ENCODE measurements at regions not wholly inside any gene's neighbourhood (a gene's known extent, or its start where the extent isn't known, plus 50 kb on each side); places are given as distances from the start of the nearest gene placed in this dataset.
"Not testable (repeated sequence)": the region's sequence is repeated elsewhere in the genome, so short reads cannot be mapped to it uniquely, and the experiment has no call there.

- Histone ChIP-seq H3K27ac (ENCODE audit: low read length) (no peak overlapping the region), H3K4me3 (ENCODE audit: low read length) (no peak overlapping the region), H3K9me3 (ENCODE audit: low read length) (no peaks in the 10 kb centered on the region), H3K9ac (ENCODE audit: low read length) (no peak overlapping the region), H3K4me2 (ENCODE audit: low read depth, low read length, poor library complexity, severe bottlenecking) (no peak overlapping the region), H3K36me3 (ENCODE audit: insufficient read depth, low read length) (no peaks in the 10 kb centered on the region), H3K27me3 (ENCODE audit: low read length) (no peaks in the 10 kb centered on the region), H4K20me1 (ENCODE audit: insufficient read depth, low read depth, low read length) (no peaks in the 10 kb centered on the region), H3K4me1 (ENCODE audit: low read length) (peaks cover 7% of the 10 kb centered on the region), H2AFZ (ENCODE audit: low read length) (no peak overlapping the region), H3K9me2 (replicated peaks; ENCODE audit: insufficient read depth, low read length) (no peaks in the 10 kb centered on the region), H3K79me2 (ENCODE audit: low read length) (no peaks in the 10 kb centered on the region)
- no peak for DNase-seq
Measured at GRCh38 chr2:195331966-195332365, 325.1 kb upstream of the SLC39A10 start.

DNA sequence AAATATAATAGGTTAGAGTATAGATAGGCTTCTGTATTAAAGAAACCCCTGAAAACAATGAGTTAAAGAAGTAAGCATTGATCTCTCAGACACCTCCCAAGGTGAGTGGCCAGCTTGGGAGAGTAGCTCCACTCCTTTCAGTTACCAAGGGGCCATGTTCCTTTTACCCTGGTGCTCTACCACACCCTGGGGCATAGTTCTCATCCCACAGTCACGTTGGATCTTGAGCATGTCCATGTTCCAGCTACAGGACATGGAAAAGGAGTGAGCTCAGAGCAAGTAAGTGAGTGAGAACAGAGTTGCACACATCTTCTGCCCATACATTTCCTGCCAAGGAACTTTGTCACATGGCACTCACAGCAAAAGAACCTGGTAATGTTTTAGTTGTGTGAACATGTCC, 325.9 kb upstream of the SLC39A10 start:
- H3K9me3 ChIP-seq (ENCODE audit: low read length): no peaks in the 10 kb centered on the region
- no peak for DNase-seq
- no peak overlapping the region for H3K9ac ChIP-seq (ENCODE audit: low read length)
- no peaks in the 10 kb centered on the region for H3K36me3 ChIP-seq (ENCODE audit: insufficient read depth, low read length)
- no peak overlapping the region for H3K4me3 ChIP-seq (ENCODE audit: low read length)
- no peak overlapping the region for H3K27ac ChIP-seq (ENCODE audit: low read length)
- no peaks in the 10 kb centered on the region for H4K20me1 ChIP-seq (ENCODE audit: insufficient read depth, low read depth, low read length)
- no peak overlapping the region for H3K4me2 ChIP-seq (ENCODE audit: low read depth, low read length, poor library complexity, severe bottlenecking)
- H3K4me1 ChIP-seq (ENCODE audit: low read length): peaks cover 7% of the 10 kb centered on the region
- H3K9me2 ChIP-seq (replicated peaks; ENCODE audit: insufficient read depth, low read length): no peaks in the 10 kb centered on the region
- H3K27me3 ChIP-seq (ENCODE audit: low read length): no peaks in the 10 kb centered on the region
- no peak overlapping the region for H2AFZ ChIP-seq (ENCODE audit: low read length)
- H3K79me2 ChIP-seq (ENCODE audit: low read length): no peaks in the 10 kb centered on the region

DNA sequence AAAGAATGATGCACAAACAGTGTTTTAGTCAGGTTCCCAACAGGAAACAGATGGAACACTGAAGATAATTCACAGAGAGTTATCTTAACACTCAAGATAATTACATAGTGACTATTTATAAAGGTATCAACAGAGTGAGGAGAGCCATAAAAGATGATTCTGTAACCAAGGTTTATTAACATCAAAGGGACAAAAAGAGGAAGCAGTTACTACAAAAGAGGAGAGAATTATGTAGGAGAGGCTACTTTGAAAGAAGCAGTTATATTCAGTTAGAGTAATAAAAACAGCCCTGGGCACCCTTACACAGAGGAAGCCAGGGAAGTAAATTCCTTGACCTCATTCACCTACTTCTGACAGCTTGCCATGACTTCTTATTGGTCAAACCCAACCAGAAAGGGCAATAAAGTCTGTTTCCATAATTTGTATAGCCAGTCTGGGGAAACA, 326.5 kb upstream of the SLC39A10 start:
- Histone ChIP-seq H3K27me3 (ENCODE audit: low read length) (no peaks in the 10 kb centered on the region), H3K9ac (ENCODE audit: low read length) (no peak overlapping the region), H3K4me3 (ENCODE audit: low read length) (no peak overlapping the region), H4K20me1 (ENCODE audit: insufficient read depth, low read depth, low read length) (no peaks in the 10 kb centered on the region), H3K4me1 (ENCODE audit: low read length) (peaks cover 7% of the 10 kb centered on the region), H2AFZ (ENCODE audit: low read length) (no peak overlapping the region), H3K27ac (ENCODE audit: low read length) (no peak overlapping the region), H3K36me3 (ENCODE audit: insufficient read depth, low read length) (no peaks in the 10 kb centered on the region), H3K4me2 (ENCODE audit: low read depth, low read length, poor library complexity, severe bottlenecking) (no peak overlapping the region), H3K79me2 (ENCODE audit: low read length) (no peaks in the 10 kb centered on the region), H3K9me3 (ENCODE audit: low read length) (no peaks in the 10 kb centered on the region), H3K9me2 (replicated peaks; ENCODE audit: insufficient read depth, low read length) (no peaks in the 10 kb centered on the region)
- no peak for DNase-seq

- H4K20me1 ChIP-seq (ENCODE audit: insufficient read depth, low read depth, low read length); H3K27me3 ChIP-seq (ENCODE audit: low read length); H3K4me3 ChIP-seq (ENCODE audit: low read length); DNase-seq; H3K36me3 ChIP-seq (ENCODE audit: insufficient read depth, low read length); H3K4me2 ChIP-seq (ENCODE audit: low read depth, low read length, poor library complexity, severe bottlenecking); H3K4me1 ChIP-seq (ENCODE audit: low read length); H3K27ac ChIP-seq (ENCODE audit: low read length); H3K9me3 ChIP-seq (ENCODE audit: low read length); H3K9ac ChIP-seq (ENCODE audit: low read length); H3K9me2 ChIP-seq (replicated peaks; ENCODE audit: insufficient read depth, low read length); H2AFZ ChIP-seq (ENCODE audit: low read length); H3K79me2 ChIP-seq (ENCODE audit: low read length): not testable (repeated sequence)
Measured at GRCh38 chr2:195329784-195330183, 327.2 kb upstream of the SLC39A10 start.

GRCh38 chr2:195326537-195326936, 330.5 kb upstream of the SLC39A10 start:
- H2AFZ ChIP-seq (ENCODE audit: low read length): no peak overlapping the region
- no peak overlapping the region for H3K4me3 ChIP-seq (ENCODE audit: low read length)
- H3K9me3 ChIP-seq (ENCODE audit: low read length): no peaks in the 10 kb centered on the region
- H3K79me2 ChIP-seq (ENCODE audit: low read length): no peaks in the 10 kb centered on the region
- H3K27ac ChIP-seq (ENCODE audit: low read length): no peak overlapping the region
- H3K4me1 ChIP-seq (ENCODE audit: low read length): peaks cover 7% of the 10 kb centered on the region
- H4K20me1 ChIP-seq (ENCODE audit: insufficient read depth, low read depth, low read length): no peaks in the 10 kb centered on the region
- no peaks in the 10 kb centered on the region for H3K36me3 ChIP-seq (ENCODE audit: insufficient read depth, low read length)
- no peak overlapping the region for H3K9ac ChIP-seq (ENCODE audit: low read length)
- DNase-seq: no peak
- no peaks in the 10 kb centered on the region for H3K9me2 ChIP-seq (replicated peaks; ENCODE audit: insufficient read depth, low read length)
- no peak overlapping the region for H3K4me2 ChIP-seq (ENCODE audit: low read depth, low read length, poor library complexity, severe bottlenecking)
- no peaks in the 10 kb centered on the region for H3K27me3 ChIP-seq (ENCODE audit: low read length)

DNA sequence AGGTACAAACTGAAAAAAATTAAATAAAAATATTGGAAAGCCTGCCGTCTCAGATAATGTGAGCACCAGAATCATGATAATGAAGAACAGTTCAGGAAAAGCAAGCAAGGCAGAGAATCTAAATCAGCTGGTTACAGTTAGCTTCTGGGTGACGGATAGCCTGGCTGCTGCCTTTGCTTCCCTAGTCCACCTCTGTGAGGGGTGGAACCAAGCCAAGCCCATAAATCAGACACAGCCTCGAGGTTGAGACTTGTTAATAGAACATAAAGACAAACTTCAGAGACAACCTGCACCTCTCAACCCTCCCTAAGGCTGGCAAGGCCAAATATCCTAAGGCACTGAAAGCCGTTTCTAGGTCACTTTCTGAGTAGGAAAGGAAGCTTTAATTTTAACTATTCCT, 334.7 kb upstream of the SLC39A10 start:
- Histone ChIP-seq H3K27me3 (ENCODE audit: low read length) (no peaks in the 10 kb centered on the region), H3K4me1 (ENCODE audit: low read length) (peaks cover 16% of the 10 kb centered on the region), H4K20me1 (ENCODE audit: insufficient read depth, low read depth, low read length) (no peaks in the 10 kb centered on the region), H3K9ac (ENCODE audit: low read length) (no peak overlapping the region), H3K4me2 (ENCODE audit: low read depth, low read length, poor library complexity, severe bottlenecking) (no peak overlapping the region), H3K27ac (ENCODE audit: low read length) (no peak overlapping the region), H3K4me3 (ENCODE audit: low read length) (no peak overlapping the region), H3K36me3 (ENCODE audit: insufficient read depth, low read length) (no peaks in the 10 kb centered on the region), H3K9me3 (ENCODE audit: low read length) (no peaks in the 10 kb centered on the region), H2AFZ (ENCODE audit: low read length) (no peak overlapping the region), H3K9me2 (replicated peaks; ENCODE audit: insufficient read depth, low read length) (no peaks in the 10 kb centered on the region), H3K79me2 (ENCODE audit: low read length) (no peaks in the 10 kb centered on the region)
- DNase-seq: no peak

GRCh38 chr2:195320413-195320973, 336.5 kb upstream of the SLC39A10 start:
- H3K4me2 ChIP-seq (ENCODE audit: low read depth, low read length, poor library complexity, severe bottlenecking): no peak overlapping the region

DNA sequence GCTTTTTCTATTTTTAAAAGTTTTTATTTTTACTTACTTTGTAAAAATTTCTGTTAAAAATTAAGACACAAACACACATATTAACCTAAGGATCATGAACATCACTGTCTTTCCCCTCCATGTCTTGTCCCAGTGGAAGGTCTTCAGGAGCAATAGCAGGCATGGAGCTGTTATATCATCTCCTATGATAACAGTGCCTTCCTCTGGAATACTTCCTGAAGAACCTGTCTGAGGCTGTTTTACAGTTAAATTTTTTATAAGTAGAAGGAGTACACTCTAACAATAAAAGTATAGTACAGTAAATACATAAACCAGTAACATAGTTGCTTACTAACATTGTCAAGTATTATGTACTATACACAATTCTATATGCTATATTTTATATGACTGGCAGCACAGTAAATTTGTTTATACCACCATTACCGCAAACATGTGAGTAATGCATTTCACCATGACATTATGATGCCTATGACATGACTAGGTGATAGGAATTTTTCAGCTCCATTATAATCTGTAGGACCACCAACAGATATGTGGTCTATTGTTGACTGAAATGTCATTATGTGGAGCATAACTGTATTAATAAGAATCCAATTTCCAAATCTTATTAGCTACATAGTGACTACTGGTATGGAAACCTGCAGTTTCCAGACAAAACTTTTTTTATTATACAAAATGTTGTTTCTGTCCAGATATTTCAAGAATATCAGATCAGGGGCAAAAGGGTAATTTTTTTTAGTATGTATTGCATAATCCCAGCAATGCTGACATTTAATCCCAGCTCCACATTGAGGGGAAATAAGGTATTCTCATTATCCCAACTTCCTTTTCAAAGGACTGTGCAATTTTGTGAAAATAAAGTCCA, 337.2 kb upstream of the SLC39A10 start:
- H3K9me2 ChIP-seq (replicated peaks; ENCODE audit: insufficient read depth, low read length): no peaks in the 10 kb centered on the region
- H3K4me2 ChIP-seq (ENCODE audit: low read depth, low read length, poor library complexity, severe bottlenecking): no peak overlapping the region
- no peaks in the 10 kb centered on the region for H3K36me3 ChIP-seq (ENCODE audit: insufficient read depth, low read length)
- no peak for DNase-seq
- no peaks in the 10 kb centered on the region for H3K27me3 ChIP-seq (ENCODE audit: low read length)
- H3K27ac ChIP-seq (ENCODE audit: low read length): no peak overlapping the region
- no peak overlapping the region for H3K9ac ChIP-seq (ENCODE audit: low read length)
- H3K9me3 ChIP-seq (ENCODE audit: low read length): no peaks in the 10 kb centered on the region
- peaks cover 23% of the 10 kb centered on the region for H3K4me1 ChIP-seq (ENCODE audit: low read length)
- no peak overlapping the region for H3K4me3 ChIP-seq (ENCODE audit: low read length)
- H2AFZ ChIP-seq (ENCODE audit: low read length): no peak overlapping the region
- no peaks in the 10 kb centered on the region for H3K79me2 ChIP-seq (ENCODE audit: low read length)
- no peaks in the 10 kb centered on the region for H4K20me1 ChIP-seq (ENCODE audit: insufficient read depth, low read depth, low read length)

More at GRCh38 chr2:195320413-195320973, 336.5 kb upstream of the SLC39A10 start:
- no peaks in the 10 kb centered on the region for H3K36me3 ChIP-seq (ENCODE audit: insufficient read depth, low read length)
- no peak overlapping the region for H2AFZ ChIP-seq (ENCODE audit: low read length)
- no peak overlapping the region for H3K9ac ChIP-seq (ENCODE audit: low read length)
- no peak overlapping the region for H3K27ac ChIP-seq (ENCODE audit: low read length)
- DNase-seq: no peak
- H3K4me3 ChIP-seq (ENCODE audit: low read length): no peak overlapping the region
- no peaks in the 10 kb centered on the region for H4K20me1 ChIP-seq (ENCODE audit: insufficient read depth, low read depth, low read length)
- no peaks in the 10 kb centered on the region for H3K27me3 ChIP-seq (ENCODE audit: low read length)
- H3K9me2 ChIP-seq (replicated peaks; ENCODE audit: insufficient read depth, low read length): no peaks in the 10 kb centered on the region
- peaks cover 23% of the 10 kb centered on the region for H3K4me1 ChIP-seq (ENCODE audit: low read length)
- no peaks in the 10 kb centered on the region for H3K79me2 ChIP-seq (ENCODE audit: low read length)
- H3K9me3 ChIP-seq (ENCODE audit: low read length): no peaks in the 10 kb centered on the region

Data from Karpas-422 (cell line).